Neural crest cell (in vitro differentiated cells): ENCODE measurements at regions not wholly inside any gene's neighbourhood (a gene's known extent, or its start where the extent isn't known, plus 50 kb on each side); places are given as distances from the start of the nearest gene placed in this dataset.

Experiments
- DNase-seq: peaks from one replicate; pipeline ENCODE4 v3.0.0; 2021; ENCODE audit warnings: low read depth, mixed read lengths, low spot score
- H3K27ac Mint-ChIP-seq: one replicate; pipeline ENCODE4 v1.8.0; 2021; ENCODE audit warnings: mild to moderate bottlenecking, mixed read lengths; ENCODE audit not compliant: unreplicated experiment
- H3K27me3 Mint-ChIP-seq: 2 replicates; pipeline ENCODE4 v1.8.0; 2021; ENCODE audit warnings: low read depth, mild to moderate bottlenecking, mixed read lengths
- H3K36me3 Mint-ChIP-seq: 2 replicates; pipeline ENCODE4 v1.8.0; 2021; ENCODE audit warnings: low read depth, mild to moderate bottlenecking, mixed read lengths
- H3K4me1 Mint-ChIP-seq: 2 replicates; pipeline ENCODE4 v1.8.0; 2021; ENCODE audit warnings: mixed read lengths
- H3K4me3 Mint-ChIP-seq: one replicate; pipeline ENCODE4 v1.8.0; 2021; ENCODE audit warnings: mild to moderate bottlenecking, mixed read lengths
- H3K9me3 Mint-ChIP-seq: 2 replicates; pipeline ENCODE4 v1.8.0; 2021; ENCODE audit warnings: mixed read lengths
- TF ChIP-seq, protein P1 (sequence below): fragments of 200-600 bp; sonication (generic); conservative IDR thresholded peaks from 2 replicates; pipeline ENCODE4 v1.5.0; 2021; ENCODE audit warnings: antibody characterized with exemption, mild to moderate bottlenecking

DNA sequence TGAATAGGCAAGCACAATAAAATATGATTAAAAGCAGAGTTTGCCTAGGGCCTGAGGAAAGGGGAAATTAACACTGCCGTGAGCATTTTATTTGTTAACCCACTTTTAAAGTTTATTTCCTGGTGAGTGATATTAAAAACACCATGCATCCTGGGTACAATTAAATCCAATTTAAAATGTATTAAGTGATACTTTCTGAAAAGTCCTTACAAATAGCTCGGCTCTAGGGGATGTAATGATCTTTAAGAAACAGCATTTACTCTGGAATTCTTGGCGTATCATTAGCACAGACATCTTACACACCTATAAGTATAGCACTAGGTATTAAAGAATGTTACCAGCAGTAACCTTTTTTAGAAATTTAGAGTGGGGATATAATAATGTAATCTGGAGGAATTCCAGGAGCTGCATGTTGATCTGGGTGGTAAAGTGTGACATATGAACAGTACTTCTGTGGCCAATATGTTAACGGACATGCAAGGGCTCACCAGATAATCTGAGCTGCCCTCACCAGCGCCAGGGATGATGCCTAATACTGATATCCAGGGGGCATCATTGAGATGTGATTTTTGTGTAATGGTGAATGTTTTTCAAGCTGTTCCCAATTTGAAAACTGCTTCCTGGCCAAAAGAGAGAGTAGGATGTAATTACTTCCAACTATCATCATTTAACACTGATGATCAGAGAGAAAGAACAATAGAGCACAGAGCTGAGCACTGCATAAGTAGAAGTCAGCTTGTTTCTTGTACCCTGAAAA is 235.9 kb downstream of the DSEL start:
- DNase-seq: no peak
- H3K4me1 Mint-ChIP-seq: no peaks in the 10 kb centered on the region
- no peak overlapping the region for H3K4me3 Mint-ChIP-seq
- H3K27ac Mint-ChIP-seq: no peak overlapping the region
- H3K36me3 Mint-ChIP-seq: no peaks in the 10 kb centered on the region
- no peaks in the 10 kb centered on the region for H3K27me3 Mint-ChIP-seq
- no peaks in the 10 kb centered on the region for H3K9me3 Mint-ChIP-seq
- TF ChIP-seq, protein P1, sequence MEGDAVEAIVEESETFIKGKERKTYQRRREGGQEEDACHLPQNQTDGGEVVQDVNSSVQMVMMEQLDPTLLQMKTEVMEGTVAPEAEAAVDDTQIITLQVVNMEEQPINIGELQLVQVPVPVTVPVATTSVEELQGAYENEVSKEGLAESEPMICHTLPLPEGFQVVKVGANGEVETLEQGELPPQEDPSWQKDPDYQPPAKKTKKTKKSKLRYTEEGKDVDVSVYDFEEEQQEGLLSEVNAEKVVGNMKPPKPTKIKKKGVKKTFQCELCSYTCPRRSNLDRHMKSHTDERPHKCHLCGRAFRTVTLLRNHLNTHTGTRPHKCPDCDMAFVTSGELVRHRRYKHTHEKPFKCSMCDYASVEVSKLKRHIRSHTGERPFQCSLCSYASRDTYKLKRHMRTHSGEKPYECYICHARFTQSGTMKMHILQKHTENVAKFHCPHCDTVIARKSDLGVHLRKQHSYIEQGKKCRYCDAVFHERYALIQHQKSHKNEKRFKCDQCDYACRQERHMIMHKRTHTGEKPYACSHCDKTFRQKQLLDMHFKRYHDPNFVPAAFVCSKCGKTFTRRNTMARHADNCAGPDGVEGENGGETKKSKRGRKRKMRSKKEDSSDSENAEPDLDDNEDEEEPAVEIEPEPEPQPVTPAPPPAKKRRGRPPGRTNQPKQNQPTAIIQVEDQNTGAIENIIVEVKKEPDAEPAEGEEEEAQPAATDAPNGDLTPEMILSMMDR: no peak

DNA sequence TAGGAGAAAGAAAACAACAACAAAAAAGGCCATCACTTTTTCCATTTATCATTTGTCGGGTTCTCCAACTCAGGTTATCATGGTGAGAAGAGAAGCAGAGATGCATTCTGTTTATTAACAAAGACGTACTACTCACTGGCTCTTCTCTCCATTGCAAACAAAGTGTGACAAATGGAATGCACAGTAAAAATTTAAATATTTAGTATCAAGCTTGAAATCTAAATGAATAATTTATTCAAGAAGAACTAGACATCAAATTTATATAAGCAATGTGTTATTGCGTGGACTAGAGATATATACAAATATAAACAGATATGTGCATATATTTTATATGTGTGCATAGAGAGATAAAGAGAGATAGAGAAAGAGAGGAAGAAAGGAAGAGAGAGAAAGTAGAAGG is 236.5 kb downstream of the DSEL start:
- TF ChIP-seq, protein P1: no peak
- no peaks in the 10 kb centered on the region for H3K9me3 Mint-ChIP-seq
- H3K27me3 Mint-ChIP-seq: no peaks in the 10 kb centered on the region

DNA sequence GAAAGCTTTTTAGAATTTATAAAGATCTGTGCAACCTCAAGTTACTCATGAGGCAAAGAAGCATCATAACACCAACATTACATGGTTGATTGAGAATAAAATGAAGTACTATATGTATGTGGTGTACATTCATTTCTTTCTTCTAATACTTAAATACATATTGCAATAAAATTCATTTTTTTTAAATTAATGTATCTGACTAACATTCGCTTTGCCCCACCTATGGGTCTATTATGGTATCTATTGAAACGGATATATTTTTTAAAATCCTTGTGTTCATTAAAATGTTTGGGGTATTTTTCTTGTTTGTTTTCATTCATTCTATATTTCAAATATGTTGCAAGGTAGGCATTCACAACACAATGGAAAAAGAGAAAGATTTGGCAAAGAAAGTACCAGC is 237.5 kb downstream of the DSEL start:
- no peak for DNase-seq
- H3K4me1 Mint-ChIP-seq: no peaks in the 10 kb centered on the region
- H3K27me3 Mint-ChIP-seq: no peaks in the 10 kb centered on the region
- H3K36me3 Mint-ChIP-seq: no peaks in the 10 kb centered on the region
- no peak overlapping the region for H3K4me3 Mint-ChIP-seq
- TF ChIP-seq, protein P1: no peak
- no peaks in the 10 kb centered on the region for H3K9me3 Mint-ChIP-seq
- H3K27ac Mint-ChIP-seq: no peak overlapping the region

More for the DNA sequence above, 236.5 kb downstream of the DSEL start:
- no peak for DNase-seq
- H3K36me3 Mint-ChIP-seq: no peaks in the 10 kb centered on the region
- H3K4me1 Mint-ChIP-seq: no peaks in the 10 kb centered on the region
- no peak overlapping the region for H3K4me3 Mint-ChIP-seq
- H3K27ac Mint-ChIP-seq: no peak overlapping the region

DNA sequence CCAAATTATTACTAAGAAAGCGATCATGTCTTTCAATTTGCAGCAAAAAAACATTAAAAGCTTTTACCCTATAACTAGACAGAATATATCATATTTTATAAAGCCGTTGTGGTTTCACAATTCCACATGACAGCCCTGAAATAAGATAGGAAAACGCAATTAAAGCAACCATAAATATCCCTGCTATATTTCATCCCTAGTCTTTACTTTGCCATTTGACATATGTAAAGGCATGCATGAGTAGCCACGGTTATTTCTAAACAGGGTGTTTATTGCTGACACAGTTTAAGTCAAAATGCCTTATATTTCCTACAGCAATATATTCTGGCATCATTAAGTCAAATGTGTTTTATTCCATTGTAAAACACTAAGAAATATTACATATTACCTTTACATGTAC is 239.9 kb downstream of the DSEL start:
- Mint-ChIP-seq H3K27me3 (no peaks in the 10 kb centered on the region), H3K4me3 (no peak overlapping the region), H3K27ac (no peak overlapping the region), H3K36me3 (no peaks in the 10 kb centered on the region), H3K9me3 (peaks cover 2% of the 10 kb centered on the region), H3K4me1 (no peaks in the 10 kb centered on the region)
- no peak for DNase-seq
- TF ChIP-seq, protein P1: no peak

DNA sequence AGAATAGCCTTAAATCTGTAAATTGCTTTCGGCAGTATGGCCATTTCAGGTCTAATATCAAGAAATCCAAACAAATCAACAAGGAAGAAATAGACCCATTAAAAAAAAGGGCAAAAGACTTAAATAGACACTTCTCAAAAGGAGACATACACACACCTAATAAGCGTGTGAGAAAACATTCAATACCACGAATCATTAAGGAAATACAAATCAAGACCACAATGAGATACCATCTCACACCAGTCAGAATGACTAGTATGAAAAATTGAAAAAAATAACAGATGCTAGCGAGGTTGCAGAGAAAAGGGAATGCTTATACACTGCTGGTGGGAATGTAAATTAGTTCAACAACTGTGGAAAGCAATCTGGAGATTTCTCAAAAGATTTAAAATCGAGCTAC is 243.2 kb downstream of the DSEL start:
- H3K27me3 Mint-ChIP-seq: no peaks in the 10 kb centered on the region
- H3K36me3 Mint-ChIP-seq: no peaks in the 10 kb centered on the region
- no peak overlapping the region for H3K4me3 Mint-ChIP-seq
- peaks cover 2% of the 10 kb centered on the region for H3K9me3 Mint-ChIP-seq
- TF ChIP-seq, protein P1: no peak
- H3K27ac Mint-ChIP-seq: no peak overlapping the region
- H3K4me1 Mint-ChIP-seq: no peaks in the 10 kb centered on the region
- DNase-seq: no peak
